ENCODE measurements at regions not wholly inside any gene's neighbourhood (a gene's known extent, or its start where the extent isn't known, plus 50 kb on each side); places are given as distances from the start of the nearest gene placed in this dataset.

GRCh38 chr12:28088566-28089272, 101.5 kb upstream of the CCDC91 start:
- TF ChIP-seq CEBPB (IDR thresholded peaks at IDR 0.05; ENCODE audit: low read depth) (no peak), ZFX (IDR thresholded peaks at IDR 0.05) (no peak), REST (IDR thresholded peaks at IDR 0.05; ENCODE audit: low read depth) (no peak), ZBTB33 (IDR thresholded peaks at IDR 0.05; ENCODE audit: extremely low read depth, insufficient replicate concordance, low read length) (no peak), POLR2AphosphoS5 (IDR thresholded peaks at IDR 0.05; ENCODE audit: low read depth, low read length) (no peak), SIN3A (IDR thresholded peaks at IDR 0.05; ENCODE audit: low read depth) (no peak), TCF7L2 (IDR thresholded peaks at IDR 0.05; ENCODE audit: borderline replicate concordance, extremely low read depth, insufficient read depth, insufficient read length) (no peak), CBX3 (IDR thresholded peaks at IDR 0.05; ENCODE audit: low read depth) (no peak), POLR2A (IDR thresholded peaks at IDR 0.05; ENCODE audit: borderline replicate concordance, extremely low read depth, insufficient read depth, insufficient read length) (no peak), ELF1 (IDR thresholded peaks at IDR 0.05; ENCODE audit: borderline replicate concordance, low read depth) (no peak), JUND (IDR thresholded peaks at IDR 0.05) (no peak), RAD21 (IDR thresholded peaks at IDR 0.05; ENCODE audit: low read depth) (no peak), MAX (IDR thresholded peaks at IDR 0.05) (no peak), EGR1 (IDR thresholded peaks at IDR 0.05; ENCODE audit: low read depth) (no peak), SRF (IDR thresholded peaks at IDR 0.05; ENCODE audit: low read depth) (no peak), CTCF (IDR thresholded peaks at IDR 0.05 in 2 of 3, conservative IDR thresholded peaks at IDR 0.05 in 1 of 3; ENCODE audit: borderline replicate concordance in 1 of 3, insufficient read depth in 1 of 3, low read depth in 2 of 3, low read length in 2 of 3) (no peak), EZH2 (IDR thresholded peaks at IDR 0.05) (no peak), SP1 (IDR thresholded peaks at IDR 0.05; ENCODE audit: low read depth) (no peak), EZH2phosphoT487 (IDR thresholded peaks at IDR 0.05; ENCODE audit: borderline replicate concordance) (no peak), YY1 (IDR thresholded peaks at IDR 0.05; ENCODE audit: extremely low read depth, insufficient replicate concordance, low read depth, low read length) (no peak)
- Histone ChIP-seq H3K27ac (ENCODE audit: low read depth, low read length) (no peak overlapping the region), H3K79me2 (ENCODE audit: insufficient read depth, low read length) (no peaks in the 10 kb centered on the region), H3K9me3 (ENCODE audit: control insufficient read depth in 1 of 2, insufficient read depth in 1 of 2, low read depth in 1 of 2, low read length in 2 of 2) (no peaks in the 10 kb centered on the region), H3K9me2 (ENCODE audit: insufficient read depth) (no peaks in the 10 kb centered on the region), H3K36me3 (ENCODE audit: control insufficient read depth in 1 of 2, insufficient read depth in 2 of 2, low read length in 2 of 2) (no peaks in the 10 kb centered on the region), H3K4me1 (ENCODE audit: control insufficient read depth in 1 of 2, insufficient read depth in 2 of 2, low read length in 2 of 2) (peaks cover 13 to 20% of the 10 kb centered on the region in 2 experiments), H3K27me3 (ENCODE audit: insufficient read depth, low read length) (no peaks in the 10 kb centered on the region), H2AFZ (ENCODE audit: low read depth, low read length, poor library complexity, severe bottlenecking) (peak overlapping the region; percentile 71), H3K4me2 (ENCODE audit: low read length) (peak overlapping the region; percentile 46; the same call in 1 of the 2 replicates), H3K9ac (ENCODE audit: low read length) (no peak overlapping the region), H3K4me3 (replicated peaks in 1 of 2; ENCODE audit: low read depth in 1 of 2, low read length in 2 of 2) (no peak overlapping the region), H4K20me1 (ENCODE audit: insufficient read depth) (no peaks in the 10 kb centered on the region)
- ChIA-PET RAD21 (ENCODE audit: low non-redundant PET in 1 of 2, low total read pairs in 2 of 2, uncharacterized antibody in 2 of 2, unreplicated experiment in 2 of 2) (no interaction called here), POLR2A (no interaction called here), CTCF (no interaction called here)
- intact Hi-C loops (cut with micrococcal nuclease): no loop called here
- ATAC-seq: no peak
- DNase-seq (ENCODE audit: low read depth, low spot score): no peak
- no TSS peak for BruUV-seq (replicated peaks)

All from HCT116 (cell line).